ENCODE measurements at regions not wholly inside any gene's neighbourhood (a gene's known extent, or its start where the extent isn't known, plus 50 kb on each side); places are given as distances from the start of the nearest gene placed in this dataset.

DNA sequence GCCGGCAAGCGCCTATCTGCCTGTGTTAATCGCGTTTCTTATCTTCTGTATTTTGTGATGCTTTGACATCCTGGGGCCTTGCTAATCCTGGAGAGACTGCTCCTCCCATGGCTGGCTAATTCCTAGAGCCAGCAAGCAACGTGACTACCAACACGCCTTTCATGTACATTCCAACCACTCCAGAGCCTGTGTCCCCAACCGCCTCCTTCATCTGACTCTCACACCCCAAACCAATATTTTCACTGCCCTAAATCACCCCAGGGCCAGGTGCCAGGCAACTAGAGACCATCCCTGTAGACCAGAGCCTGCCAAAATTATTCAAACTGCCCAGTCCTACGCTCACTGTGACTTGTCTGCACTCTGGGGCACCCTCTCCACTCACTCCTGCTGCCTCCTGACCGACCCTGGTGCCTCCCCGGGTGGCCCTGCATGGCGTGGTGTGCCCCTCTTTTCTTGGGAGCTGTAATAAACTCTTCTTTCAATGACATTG is 50.5 kb upstream of the COL5A1 start:
- ATAC-seq (no peak), DNase-seq (no peak)
- H3K27ac Mint-ChIP-seq, result no peak overlapping the region
- no peak overlapping the region for H3K4me3 Mint-ChIP-seq
- H3K4me1 Mint-ChIP-seq, result no peaks in the 10 kb centered on the region
- peaks cover 9% of the 10 kb centered on the region for H3K27me3 Mint-ChIP-seq
- no peaks in the 10 kb centered on the region for H3K9me3 Mint-ChIP-seq

DNA sequence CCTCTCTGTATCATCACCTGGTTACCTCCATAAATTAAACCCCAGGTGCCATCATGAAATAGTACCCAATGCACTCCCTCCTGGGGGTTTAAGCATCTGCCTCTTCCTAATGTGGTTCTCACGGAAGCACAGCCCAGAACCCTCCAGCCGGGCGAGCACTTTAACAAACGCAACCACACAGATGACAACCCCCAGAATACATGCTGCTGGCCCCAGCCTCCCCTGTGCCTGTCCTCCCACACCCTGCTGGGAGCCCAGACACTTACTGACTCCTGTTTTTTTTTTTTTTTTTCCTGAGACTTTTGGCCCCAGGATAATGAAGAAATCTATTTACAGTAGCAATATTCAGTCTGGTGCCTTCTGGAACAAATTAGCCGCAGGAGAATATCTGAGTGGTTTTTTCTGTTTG is 50.0 kb upstream of the COL5A1 start:
- no peak for ATAC-seq
- Mint-ChIP-seq H3K27me3 (peaks cover 9% of the 10 kb centered on the region), H3K9me3 (no peaks in the 10 kb centered on the region)

More for the DNA sequence above, 50.0 kb upstream of the COL5A1 start:
- Mint-ChIP-seq H3K4me3 (no peak overlapping the region), H3K4me1 (no peaks in the 10 kb centered on the region), H3K27ac (no peak overlapping the region)
- no peak for DNase-seq
